ENCODE measurements at regions not wholly inside any gene's neighbourhood (a gene's known extent, or its start where the extent isn't known, plus 50 kb on each side); places are given as distances from the start of the nearest gene placed in this dataset.
"Not testable (repeated sequence)": the region's sequence is repeated elsewhere in the genome, so short reads cannot be mapped to it uniquely, and the experiment has no call there.

DNA sequence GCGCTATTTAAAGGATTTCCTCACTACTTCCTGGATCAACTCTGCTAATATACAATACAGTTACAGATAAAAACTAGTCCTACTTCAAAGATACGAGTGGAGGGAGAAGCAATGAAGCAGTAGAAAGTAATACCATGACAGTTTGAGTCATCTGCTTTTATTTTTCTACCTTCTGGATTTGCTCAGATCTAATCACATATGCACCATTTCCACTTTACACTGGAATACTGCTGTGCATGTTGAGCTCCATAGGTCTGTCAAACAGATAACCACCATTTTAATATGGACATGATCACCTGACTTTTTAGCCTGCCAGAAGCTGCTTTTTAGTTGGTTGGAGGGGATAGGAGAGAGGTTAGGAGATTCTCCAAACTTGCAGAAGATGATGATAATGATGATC lies 92.5 kb downstream of the MMUT start:
- no peak for DNase-seq

DNA sequence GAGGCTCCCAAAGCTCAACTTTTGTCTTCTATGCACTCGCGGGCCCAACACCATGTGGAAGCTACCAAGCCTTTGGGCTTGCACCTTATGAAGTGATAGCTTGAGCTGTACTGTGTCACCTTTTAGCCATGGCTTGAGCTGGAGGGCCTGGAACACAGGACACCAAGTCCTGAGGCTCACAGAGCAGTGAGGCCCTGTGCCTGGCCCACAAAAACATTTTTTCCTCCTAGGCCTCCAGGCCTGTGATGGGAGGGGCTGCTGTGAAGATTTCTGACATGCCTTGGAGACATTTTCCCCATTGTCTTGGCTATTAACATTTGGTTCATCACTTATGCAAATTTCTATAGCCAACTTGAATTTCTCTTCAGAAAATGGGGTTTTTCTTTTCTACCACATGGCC lies 96.5 kb downstream of the MMUT start:
- no peak for DNase-seq

DNA sequence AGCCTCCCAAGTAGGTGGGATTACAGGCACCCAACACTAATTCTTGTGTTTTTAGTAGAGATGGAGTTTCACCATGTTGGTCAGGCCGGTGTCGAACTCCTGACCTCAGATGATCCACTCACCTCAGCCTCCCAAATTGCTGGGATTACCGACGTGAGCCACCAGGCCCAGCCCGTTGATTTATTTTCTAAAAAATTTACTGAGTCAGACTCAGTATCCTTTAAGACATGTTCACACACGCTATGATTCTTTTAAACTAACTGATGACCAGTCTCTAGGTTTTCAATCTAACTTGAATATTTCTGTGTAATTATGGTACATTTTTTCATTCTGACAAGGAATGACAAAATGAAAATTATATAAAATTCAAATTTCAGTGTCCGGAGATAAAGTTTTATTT lies 114.5 kb downstream of the MMUT start:
- no peak for DNase-seq

DNA sequence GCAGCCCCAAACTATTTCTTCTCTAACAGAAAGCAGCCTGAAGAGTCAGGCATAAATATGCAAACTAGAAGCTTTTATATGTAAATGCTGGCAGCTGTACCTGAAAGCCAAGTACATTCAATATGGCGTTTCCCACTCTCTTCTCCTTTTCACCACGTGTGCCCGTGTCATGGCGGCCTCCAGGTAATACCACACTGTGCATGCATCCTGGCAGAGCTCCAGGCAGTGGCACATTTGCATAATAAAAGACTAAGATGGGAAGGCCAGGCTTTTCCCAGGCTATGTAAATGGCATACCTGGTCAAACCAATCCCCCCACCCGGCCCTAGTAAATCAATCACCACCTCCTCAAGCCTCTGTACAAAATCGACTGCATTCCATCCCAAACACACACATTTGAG lies 120.6 kb downstream of the MMUT start:
- no peak for DNase-seq

DNA sequence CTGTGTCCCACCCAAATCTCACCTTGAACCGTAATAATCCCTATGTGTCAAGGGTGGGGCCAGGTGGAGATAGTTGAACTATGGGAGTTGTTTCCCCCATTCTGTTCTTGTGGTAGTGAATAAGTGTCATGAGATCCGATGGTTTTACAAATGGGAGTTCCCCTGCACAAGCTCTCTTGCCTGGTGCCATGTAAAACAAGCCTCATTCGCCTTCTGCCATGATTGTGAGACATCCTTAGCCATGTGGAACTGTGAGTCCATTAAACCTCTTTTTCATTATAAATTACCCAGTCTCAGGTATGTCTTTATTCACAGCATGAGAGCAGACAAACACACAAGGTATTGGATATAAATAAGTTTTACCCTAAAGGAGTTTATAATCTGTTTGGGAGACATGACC lies 121.2 kb downstream of the MMUT start:
- DNase-seq, result no peak

DNA sequence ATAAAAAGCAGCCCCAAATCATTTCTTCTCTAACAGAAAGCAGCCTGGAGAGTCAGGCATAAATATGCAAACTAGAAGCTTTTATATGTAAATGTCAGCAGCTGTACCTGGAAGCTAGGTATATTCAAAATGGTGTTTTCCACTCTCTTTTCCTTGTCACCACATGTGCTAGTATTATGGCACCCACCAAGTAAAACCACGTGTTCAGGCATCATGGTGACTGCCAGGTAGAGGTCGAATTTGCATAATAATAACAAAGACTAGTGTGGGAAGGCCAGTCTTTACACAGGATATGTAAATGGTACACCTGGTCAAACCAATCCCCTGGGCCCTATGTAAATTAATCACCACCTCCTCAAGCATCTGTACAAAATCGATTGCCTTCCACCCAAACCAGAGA lies 124.0 kb downstream of the MMUT start:
- DNase-seq, result no peak

DNA sequence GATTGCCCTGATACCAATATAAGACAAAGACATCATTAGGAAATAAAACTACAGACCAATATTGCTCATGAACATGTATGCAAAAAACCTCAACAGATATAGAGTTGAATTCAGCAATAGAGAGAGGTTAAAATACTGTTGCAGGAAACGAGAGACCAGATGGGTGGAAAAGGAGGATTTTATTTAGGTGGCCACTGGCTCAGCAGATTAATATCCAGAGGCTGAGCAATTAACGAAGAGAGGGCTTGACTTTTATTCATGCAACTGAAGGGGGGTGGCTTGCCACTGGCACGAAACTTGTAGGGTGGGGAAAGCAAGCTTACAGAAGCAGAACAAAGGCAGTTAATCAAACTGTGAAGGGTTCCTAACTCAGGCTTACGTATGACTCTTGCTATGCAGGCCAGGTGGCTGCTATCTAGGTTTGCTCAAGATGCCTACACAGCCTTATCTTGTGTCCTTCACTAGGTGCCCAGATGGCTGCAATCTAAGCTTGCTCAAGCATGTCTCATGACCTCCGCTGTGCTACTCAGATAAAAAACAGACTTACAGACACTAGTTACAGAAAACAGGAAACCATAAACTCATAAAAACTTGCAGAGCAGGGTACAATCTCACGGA lies 126.4 kb downstream of the MMUT start:
- no peak for DNase-seq

DNA sequence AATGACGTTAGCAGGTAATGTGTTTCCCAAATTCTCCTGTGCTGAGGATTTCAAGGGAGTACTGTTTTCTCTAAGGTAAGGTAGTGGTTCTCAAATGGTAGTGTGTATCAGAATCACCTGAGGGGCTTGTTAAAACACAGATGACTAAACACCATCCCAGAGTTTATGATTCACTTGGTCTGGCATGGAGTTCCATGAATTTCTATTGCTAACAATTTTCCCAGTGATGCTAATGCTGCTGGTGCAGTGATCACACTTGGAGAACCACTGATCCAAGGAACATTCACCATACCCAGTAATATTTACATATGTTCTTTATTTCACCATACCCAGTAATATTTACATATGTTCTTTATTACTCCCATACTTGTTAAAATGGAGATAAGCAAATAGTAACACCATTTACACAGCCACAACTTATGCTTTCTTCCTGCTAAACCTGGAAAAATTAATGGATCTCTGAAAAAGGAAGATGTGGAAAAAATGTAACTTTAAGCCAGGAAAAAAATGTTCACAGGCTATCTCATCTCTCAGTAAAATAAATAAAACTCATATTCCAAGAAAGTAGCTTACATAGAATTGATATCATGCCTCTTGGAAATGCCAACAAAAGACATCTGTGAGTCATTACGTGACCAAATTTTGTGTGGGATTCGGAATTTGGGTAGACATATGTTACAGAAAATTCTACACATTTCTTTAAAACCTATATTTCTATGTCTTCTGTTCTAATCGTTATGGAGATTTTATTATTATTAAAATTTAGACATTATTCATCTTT lies 129.5 kb downstream of the MMUT start:
- DNase-seq, result peak; percentile 62

DNA sequence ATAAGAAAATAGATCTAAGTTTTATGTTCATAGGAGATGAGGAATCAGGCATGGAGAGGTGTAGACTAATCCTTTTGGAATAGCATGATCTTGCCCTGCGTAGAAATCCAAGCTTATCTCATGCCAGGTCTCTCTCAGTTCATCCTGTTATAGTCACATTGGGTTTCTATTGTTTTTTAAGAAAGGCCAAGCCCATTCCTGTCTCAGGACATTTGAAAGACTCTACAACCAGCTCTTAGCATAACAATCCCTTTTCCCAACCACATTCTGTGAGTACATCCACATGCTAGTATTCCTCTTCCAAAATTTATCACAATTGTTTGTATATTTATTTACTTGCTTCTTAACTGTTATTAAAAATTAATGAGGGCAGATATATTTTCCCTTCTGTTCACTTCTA lies 130.3 kb downstream of the MMUT start:
- no peak for DNase-seq

DNA sequence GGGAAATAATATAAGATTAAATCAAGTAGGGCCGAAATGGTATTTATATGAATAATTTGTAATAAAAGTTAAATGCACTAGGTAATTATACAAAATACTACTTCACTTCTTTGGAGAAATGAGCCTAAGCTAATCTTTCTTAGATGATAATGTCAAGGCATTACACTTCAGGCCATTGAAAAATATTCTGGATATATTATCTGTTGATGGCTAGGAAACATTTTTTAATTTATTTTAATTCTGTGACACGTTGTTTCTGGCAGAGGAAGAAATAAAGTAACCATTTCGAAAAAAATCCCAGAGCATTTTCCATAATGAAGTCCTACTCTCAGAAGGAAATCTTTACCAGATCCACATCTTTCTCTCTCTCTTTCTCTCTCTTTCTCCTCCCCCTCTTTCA lies 133.9 kb downstream of the MMUT start:
- no peak for DNase-seq

DNA sequence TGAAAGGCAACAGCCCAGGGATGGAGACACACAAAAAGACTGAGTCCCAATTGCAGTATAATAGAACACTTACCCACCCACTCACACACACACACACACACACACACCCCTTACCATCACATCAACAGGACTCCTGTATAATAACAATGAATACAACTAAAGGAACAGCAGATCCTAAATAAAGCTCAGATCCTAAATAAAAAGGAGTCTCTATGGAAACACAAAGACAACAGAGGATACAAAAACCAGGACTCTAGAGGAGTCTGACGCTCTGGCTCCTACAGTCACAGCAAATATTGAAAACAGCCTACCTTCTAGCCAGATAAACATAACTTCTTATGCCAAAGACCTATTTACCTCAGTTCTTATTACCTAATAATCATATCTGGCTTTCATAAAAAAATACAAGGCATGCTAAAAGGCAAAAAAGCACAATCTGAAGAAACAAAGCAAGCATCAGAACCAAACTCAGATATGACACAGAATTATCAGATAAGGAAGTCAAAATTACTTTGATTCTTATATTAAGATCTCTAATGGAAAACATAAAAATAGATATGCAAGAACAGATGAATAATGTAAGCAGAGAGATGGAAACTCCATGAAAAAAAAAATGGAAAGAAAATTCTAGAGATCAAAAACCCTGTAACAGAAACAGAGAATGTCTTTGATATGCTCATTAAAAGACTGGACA lies 134.9 kb downstream of the MMUT start:
- no peak for DNase-seq

DNA sequence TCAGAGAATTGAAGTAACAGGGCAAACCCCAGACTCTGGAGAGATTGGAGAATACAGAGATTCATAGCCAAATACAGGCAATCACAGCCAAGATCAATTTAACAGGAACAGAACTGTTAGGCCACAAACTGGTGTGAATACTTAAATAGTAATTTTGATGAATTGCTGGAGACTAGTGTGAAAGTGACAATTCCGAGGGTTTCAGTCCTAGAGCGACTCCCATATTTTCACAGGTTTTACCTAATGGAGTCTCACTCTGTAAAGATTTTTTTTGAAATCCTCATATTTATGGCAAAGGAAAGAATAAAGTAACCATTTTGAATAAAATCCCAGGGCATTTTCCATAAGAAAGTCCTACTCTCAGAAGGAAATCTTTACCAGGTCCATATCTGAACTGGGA lies 135.5 kb downstream of the MMUT start:
- DNase-seq, result no peak

DNA sequence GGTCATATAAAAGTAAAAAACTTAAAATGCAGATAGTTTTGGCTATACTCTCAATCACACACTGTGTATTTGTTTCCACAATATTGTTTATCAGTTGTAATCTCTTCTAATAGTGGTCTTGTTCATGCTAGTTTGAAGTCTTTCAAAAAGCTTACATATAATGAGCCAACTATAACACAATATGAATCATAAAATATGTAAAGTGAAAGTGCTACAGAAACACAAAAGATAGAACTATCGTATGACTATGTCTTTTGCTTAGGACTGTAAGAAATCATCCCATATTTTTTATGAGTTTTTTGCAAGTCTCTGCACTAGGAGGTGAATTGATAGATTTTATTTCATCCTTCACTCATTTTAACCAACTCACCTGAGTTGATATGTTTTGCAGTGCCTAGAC lies 136.0 kb downstream of the MMUT start:
- DNase-seq, result peak; percentile 49

DNA sequence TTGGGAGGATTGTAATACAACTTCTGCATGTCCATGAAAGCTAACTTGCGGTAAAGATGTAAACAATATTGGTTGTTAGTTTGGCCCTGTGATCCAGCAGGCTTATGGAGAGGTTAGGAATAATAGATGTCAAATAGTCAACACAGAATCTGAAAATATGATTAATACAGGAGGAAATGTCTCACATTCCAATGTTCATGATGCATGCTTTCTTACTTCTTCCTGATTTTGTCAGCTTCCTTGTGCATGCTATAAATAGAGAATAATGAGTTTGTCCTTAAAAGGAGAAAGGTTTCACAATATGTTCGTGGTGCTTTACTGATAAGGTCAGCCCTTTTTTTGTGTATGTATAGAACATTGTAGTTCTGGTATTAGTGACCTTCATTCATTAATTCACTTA lies 136.7 kb downstream of the MMUT start:
- DNase-seq, result peak; percentile 94

DNA sequence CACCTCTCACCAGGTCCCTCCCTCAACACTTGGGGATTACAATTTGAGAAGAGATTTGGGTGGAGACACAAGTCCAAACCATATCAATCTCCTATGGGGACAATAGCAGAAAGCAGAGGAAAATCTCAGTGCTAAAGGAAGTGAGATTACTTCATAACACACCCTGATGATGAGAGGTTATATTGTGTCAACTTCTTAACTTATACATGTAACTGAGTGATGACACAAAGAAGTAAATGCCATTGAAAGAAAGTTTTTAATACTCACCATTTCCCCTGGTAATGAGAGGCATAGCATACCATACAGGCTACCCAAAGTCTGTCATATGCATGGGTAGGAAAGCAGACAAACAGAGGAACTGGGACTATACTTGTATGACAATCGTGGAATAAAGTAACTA lies 137.2 kb downstream of the MMUT start:
- DNase-seq, result peak; percentile 42

DNA sequence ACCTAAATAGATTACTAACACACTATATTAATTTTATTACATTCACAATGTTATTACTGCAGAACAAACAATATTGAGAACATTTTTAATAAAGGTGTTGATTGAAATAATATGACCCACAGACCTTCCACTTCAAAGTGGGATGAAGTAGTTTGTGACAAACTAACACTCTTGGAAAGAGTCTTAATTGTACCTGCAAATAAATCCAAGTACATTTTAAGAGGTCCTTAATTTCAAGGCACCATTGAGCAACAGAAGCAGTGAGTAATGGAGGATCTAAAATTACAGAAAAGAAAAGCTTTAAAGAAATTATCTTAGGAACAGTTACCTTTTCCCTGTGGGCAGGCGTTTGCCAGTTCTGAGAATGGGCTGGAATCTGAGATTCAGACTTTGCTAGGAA lies 140.2 kb downstream of the MMUT start:
- no peak for DNase-seq

DNA sequence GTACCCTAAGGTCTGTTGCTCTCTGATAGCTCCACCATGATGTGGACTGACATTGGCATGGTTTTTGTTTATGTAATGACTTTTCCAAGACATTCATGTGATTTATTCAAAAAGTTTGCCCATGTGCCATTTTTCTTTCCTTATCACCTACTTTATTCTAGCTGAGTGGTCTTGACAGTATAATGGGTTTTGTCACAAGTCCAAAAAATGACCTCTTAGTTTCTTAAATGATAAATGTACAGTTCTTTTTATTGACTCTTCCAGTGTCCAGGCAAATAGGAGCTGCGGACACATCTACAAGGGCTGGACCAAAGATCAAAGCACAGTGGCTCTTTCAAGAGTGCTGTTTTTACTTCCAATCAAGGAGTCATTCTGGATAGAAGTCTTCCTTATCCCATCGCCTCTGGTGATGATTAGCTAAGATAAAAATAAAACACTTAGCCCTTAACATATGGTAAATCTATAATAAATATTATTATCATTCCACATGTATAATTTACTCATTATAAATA lies 141.4 kb downstream of the MMUT start:
- no peak for DNase-seq

DNA sequence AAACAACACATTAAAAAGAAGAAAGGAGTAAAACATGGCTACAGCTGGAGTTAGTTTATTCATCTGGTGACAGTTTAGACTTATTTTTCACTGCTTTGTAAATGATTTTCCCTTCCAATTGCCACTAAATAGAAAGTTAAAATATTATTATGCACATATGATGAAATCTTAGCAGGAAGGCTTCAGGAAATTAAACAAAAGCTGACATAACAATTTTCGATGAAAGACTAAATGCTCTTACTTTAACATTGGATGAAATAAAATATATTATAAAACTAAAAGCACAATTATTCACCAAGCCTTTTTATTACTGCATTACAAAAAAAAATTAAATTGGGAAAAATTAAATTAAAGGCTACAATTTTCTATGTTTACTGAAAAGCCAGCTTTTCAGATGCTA lies 158.0 kb downstream of the MMUT start:
- no peak for DNase-seq

DNA sequence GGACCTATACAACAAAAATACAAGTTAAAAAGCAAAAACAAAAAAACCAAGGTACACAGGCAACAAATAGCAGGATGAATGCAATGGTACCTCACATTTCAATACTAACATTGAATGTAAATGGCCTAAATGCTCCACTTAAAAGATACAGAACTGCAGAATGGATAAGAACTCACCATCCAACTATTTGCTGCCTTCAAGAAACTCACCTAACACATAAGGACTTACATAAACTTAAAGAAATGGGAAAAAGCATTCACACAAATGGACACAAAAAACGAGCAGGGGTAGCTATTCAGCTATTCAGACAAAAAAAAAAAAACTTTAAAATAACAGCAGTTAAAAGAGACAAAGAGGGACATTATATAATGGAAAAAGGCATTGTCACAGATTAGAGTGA lies 158.7 kb downstream of the MMUT start:
- not testable (repeated sequence) for DNase-seq

DNA sequence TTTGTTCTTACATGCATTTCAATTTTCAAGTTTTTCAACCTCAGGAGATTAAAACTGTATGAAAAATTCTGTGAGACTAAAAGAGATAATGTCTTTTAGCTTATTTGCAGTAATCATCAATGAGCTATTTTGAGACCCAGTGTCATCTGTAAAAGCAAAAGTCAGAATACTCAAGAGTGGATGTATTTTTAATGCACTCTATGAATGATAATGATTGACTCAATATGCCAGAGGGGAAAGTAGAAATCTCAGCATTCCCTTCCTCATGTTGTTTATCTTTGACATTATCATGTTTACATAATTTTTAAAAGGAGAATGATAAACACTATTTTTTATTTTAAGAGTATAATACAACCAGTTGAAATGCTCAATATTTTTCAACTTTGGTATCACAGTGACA lies 162.1 kb downstream of the MMUT start:
- DNase-seq, result no peak

DNA sequence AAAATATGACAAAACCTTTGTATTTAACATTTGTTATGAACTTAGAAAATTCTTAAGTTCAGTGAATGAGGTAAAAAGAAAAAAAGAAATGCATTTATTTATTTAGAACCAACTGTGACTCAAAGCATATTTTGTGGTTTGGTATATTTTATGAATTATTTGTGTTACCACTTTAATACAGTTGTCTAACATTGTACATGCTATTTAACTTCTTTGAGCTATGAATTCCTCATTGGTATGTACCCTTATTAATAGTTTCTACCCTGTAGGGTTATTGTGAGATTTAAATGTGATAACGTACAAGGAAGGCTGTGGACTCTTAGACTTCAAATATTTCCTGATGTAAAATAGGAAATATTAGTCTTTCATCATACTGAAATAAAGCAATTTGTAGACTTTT lies 162.6 kb downstream of the MMUT start:
- DNase-seq, result peak; percentile 25

DNA sequence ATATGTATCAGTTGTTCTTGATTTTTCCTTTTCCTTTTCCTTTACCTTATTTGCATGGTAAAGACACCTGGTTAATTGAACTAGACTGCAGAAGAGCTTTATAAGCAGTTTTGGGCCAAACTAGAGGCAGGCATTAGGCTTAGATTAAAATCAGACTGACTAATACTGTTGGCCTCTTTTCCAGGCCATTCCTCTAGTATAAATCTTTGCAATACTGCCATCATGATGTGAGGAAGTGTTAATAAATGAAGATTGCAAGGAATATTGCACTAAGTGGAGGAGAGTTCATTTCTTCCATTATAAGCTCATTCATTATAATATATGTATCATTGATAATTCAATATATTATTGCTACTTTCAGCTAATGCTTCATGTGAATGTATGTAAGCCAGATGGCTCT lies 163.8 kb downstream of the MMUT start:
- no peak for DNase-seq

DNA sequence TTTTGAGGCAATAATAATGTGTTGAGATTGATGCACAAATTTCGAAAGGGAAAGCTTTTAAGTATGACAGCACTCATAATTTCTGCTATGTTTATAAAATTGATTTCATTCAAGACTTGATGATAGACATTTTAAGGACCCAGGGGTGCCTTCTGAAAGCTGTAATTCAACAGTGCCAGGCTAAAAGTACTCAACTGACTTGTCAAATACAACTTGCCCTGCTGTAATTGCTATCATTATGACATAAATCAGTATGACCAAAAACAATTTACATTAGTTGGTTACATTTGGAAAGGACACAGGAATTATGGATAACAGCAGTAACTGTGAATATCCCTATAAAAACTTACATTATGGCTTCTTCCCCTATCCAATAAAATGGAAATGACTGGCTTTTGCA lies 178.9 kb downstream of the MMUT start:
- DNase-seq, result no peak

Measured in fibroblast of skin of back (primary cell).